ENCODE measurements at regions not wholly inside any gene's neighbourhood (a gene's known extent, or its start where the extent isn't known, plus 50 kb on each side); places are given as distances from the start of the nearest gene placed in this dataset.

DNA sequence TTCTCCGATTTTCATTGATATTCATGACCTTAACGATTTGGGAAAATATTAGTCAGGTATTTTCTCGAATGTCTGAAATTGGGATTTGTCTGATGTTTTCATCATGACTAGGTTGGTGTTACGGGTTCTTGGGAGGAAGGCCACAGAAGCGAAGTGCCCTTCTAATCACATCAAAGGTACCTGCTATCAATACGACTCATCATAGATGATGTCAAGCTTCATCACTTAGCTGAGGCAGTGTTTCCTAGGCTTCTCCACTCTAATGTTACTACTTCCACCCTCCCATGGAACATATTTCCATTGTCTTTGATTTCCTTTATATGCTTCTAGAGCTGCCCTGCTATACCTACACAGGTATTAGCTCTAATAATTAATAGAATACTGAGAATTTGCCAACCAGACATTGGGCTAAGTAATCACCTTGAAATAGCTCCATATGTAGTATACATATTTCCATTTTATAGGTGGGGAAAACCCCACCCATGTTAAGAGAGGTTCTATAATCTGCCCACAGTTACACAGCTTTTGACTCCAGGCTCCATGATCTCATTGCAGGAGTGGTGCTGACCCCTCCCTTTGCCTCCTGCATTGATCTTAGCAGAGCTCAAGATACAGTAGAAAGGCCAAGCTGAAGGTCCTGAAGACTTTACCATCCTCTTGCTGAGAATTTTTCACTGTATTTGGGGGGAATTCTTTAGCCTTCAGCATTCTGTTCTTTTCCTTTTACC lies 238.6 kb upstream of the ADAMTSL1 start:
- no peak for DNase-seq

DNA sequence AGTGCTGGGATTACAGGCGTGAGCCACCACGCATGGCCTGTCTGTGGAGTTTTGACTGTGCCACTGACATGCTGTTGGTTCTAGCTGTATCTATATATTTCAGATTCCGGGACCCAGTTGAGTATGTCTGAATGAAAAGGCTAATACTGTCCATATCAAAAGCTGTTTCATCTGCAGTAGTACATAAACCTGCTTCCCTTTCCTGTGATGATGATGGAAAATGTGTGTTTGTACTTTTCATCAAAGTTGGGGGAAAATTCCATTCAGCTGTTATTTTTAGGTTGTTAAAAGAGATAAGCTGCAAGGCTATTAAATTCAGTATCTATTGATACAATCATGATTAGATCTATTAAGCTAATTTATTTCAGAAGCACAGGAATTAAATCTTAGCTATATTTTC lies 237.6 kb upstream of the ADAMTSL1 start:
- no peak for DNase-seq

GRCh38 chr9:18237776-18238175 lies 236.2 kb upstream of the ADAMTSL1 start:
- DNase-seq = no peak

DNA sequence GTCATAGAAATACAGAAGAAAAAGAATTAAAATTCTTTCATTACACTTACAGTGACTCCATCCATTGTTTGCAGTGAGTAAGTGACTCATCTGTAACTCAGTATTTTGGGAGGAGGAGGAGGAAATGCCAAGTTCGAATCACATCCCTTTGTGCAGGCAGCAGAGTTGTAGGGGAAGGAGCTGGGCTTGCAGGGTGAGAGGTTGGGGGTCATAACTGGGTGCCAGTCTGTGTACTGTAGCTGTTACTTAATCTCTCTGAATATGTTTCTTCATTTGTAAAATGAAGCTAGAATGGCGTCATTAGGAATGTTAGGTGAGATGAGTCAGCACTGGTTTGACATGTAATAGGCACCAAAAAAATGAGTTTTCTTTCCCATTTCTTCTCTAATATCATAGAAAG lies 235.7 kb upstream of the ADAMTSL1 start:
- no peak for DNase-seq

- no peak for DNase-seq
Observed at GRCh38 chr9:18238752-18239447, 235.1 kb upstream of the ADAMTSL1 start.

DNA sequence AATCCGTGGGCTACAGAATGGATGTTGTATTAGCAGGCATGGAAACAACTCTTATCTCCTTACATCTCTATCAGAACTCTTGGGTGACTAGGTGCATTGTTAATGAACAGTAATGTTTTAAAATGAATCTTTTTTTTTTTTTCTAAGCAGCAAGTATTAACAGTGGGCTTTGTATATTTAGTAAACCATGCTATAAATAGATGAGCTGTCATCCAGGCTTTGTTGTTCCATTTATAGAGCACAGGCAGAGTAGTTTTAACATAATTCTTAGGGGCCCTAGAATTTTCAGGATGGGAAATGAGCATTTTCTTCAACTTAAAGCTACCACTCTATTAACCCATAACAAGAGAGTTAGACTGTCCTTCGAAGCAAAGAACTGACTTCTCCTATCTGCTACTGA lies 233.7 kb upstream of the ADAMTSL1 start:
- no peak for DNase-seq

- DNase-seq = no peak
Observed at GRCh38 chr9:18245911-18246310, 228.0 kb upstream of the ADAMTSL1 start.

- no peak for DNase-seq
Observed at GRCh38 chr9:18250053-18250452, 223.9 kb upstream of the ADAMTSL1 start.

DNA sequence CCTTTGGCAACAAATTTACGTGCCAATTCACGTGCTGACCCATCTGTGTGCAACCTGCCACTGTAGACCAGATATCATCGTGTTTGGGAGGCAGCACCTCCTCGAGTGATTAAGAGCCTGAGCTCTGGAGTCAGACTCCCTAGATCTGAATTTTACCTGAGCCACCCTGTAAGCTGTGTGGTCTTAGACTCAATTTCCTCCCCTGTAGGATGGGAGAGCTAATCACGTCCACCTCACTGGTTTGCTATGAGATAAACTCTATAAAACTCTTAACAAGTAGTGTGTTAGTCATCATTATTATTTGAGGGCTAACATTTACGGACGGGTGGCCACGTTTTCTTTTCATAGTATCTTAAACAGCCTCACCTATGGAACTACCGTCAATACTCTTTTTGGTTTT lies 220.0 kb upstream of the ADAMTSL1 start:
- no peak for DNase-seq

GRCh38 chr9:18255158-18255629 lies 218.8 kb upstream of the ADAMTSL1 start:
- DNase-seq = peak; percentile 78 to 88 (median 83)

DNA sequence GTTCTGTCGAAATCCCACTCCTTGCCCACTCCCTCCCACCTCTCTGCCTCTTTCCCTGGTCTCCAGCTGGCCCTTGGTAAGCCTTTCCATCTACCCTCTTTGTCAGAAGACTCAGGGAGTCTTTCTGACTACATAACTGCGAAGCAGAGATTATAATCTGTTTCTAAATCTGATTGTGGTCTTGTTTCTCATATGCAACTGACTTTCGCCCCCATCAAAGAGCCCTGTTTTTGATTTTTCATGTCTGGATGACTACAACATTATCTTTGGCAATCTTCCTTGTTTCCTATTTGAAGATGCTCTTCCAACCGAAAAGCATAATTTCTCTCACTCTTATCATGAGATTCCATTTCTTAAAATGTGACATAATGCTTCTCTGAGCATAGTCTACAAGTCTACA lies 218.2 kb upstream of the ADAMTSL1 start:
- DNase-seq = no peak

- no peak for DNase-seq
Observed at GRCh38 chr9:18256568-18256967, 217.4 kb upstream of the ADAMTSL1 start.

- no peak for DNase-seq
Observed at GRCh38 chr9:18260521-18260920, 213.4 kb upstream of the ADAMTSL1 start.

- no peak for DNase-seq
Observed at GRCh38 chr9:18261181-18261580, 212.8 kb upstream of the ADAMTSL1 start.

DNA sequence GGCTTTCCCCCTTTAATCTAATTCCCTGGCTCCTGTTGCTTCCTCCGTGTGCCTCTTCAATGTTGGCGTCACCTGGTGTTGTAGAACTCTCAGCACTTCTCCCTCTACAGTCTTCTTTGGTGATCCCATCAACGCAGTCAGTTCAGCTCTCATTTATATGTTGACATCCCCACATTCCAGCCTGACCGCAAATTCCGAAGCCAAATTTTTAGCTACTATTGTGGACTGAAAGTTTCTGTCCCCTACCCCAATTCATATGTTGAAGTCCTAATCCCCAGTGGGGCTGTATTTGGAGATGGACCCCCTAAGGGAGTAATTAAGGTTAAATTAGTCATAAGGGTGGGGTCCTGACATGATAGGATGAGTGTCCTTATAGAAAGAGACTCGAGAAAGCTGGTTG lies 210.6 kb upstream of the ADAMTSL1 start:
- DNase-seq = no peak

DNA sequence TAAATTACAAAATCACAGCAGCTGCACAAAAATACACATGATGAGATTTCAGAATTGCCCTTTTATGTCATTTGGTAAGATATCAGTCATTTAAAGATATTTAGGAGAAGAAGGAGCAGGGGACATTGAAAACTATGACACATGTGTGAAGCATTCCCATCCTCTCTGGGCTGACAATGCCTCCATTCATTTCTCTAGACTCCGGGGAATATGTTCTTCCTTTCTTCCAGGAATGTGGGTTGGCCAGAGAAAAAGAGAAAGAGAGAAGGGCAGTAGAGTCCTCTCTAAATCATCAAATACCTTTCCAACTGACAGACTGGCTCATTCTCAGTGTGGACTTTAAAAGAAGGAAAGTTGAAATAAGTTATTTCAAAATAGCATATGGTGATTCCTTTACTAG lies 205.6 kb upstream of the ADAMTSL1 start:
- DNase-seq = no peak

- no peak for DNase-seq
Observed at GRCh38 chr9:18269561-18269960, 204.4 kb upstream of the ADAMTSL1 start.

GRCh38 chr9:18274693-18275092 lies 199.3 kb upstream of the ADAMTSL1 start:
- DNase-seq = no peak

DNA sequence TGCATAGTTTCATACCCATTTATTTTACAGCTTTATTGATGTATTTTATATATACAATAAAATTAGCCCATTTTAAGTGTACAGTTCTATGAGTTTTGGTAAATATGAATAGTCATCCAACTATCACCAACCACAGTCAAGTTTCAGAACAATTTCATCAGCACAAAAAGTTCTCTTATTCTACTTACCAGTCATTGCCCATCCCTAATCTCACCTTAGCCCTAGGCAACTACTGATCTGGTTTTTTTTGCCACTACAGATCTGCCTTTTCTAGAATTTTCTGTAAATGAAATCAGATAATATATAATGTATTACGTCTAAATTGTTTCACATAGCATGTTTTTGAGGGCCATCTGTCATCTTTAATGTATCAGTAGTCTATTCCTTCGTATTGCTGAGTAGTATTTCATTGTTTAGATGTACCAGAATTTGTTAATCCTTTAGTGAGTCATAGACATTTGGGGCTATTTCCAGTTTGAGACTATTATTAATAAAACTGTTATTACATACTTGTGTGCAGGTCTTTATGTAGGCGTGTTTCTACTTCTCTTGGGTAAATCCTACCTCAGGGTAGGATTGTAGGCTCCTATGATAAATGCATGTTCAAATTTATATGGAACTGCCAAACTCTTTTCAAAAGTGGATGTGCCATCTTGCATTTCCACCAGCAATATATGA lies 198.5 kb upstream of the ADAMTSL1 start:
- no peak for DNase-seq

- no peak for DNase-seq
Observed at GRCh38 chr9:18281291-18281690, 192.7 kb upstream of the ADAMTSL1 start.

DNA sequence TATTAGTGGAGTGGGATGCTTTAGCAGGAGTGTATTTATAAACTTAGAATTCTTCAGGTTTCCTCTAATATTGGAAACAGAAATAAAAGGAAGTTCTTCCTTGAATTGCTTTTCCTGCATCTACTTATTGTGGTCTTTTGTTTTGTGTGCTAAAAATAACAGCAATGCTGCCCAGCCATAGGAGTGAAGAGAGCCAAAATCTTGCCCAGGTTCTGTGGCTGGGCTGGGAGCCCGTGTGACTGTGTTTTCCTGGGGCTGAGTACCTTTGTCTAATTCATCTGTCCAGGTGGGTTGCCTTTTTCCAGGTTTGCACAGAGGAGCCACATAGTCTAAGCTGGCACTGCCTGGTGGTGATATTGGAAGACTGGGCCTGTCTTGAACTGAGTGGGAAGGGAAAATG lies 179.7 kb upstream of the ADAMTSL1 start:
- no peak for DNase-seq

- no peak for DNase-seq
Observed at GRCh38 chr9:18296702-18297055, 177.3 kb upstream of the ADAMTSL1 start.

DNA sequence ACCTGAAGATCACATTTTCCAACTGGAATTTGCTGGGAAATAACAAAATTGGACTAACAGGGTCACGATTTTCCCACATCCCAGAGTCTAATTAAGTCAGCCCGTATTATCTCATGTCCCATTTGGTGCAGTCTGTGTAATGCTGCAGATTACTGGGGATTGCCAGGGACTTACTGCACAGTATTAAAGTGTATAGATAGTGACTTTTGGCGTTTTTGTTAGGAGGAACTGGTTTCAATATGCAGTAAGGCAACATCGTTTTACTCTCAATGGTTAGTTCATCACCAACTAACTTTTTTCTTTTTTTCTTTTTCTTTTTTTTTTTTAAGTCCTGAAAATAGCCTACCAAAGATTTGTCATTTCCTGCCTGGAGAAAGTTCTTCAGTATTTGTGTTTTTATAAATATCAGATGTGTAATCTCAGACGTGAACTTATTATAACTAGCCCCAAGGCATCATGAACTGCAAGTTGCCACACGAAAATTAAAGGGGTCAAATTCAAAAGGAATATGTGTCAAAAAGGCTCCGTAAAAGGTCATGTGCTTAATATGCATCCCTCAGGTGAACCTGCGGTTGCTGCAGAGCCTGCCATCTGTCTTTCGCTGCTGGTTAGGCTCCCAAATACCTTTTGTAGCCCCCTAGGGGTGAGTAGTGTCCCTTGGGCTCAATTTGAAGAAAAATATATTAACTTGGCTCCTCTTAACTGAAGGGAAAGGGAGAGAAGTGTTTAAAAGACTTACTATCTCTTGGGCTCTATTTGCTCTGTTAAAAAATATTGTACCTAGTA lies 176.7 kb upstream of the ADAMTSL1 start:
- DNase-seq = no peak

All from suppressor macrophage (primary cell).